Forelimb muscle (tissue), 1 donor: ENCODE measurements at regions not wholly inside any gene's neighbourhood (a gene's known extent, or its start where the extent isn't known, plus 50 kb on each side); places are given as distances from the start of the nearest gene placed in this dataset.
A peak's percentile ranks its signal among the peaks of the same experiment; 100 is the strongest.

Experiments
- DNase-seq: peaks from one replicate; pipeline ENCODE4 v3.0.0-alpha.2; 2013; ENCODE audit warnings: low read depth

- DNase-seq = no peak
Observed at GRCh38 chr7:24341691-24342413, 57.9 kb downstream of the NPY start.

GRCh38 chr7:24343614-24344013 is 59.6 kb downstream of the NPY start:
- DNase-seq = no peak

GRCh38 chr7:24346129-24346528 is 62.1 kb downstream of the NPY start:
- DNase-seq = no peak

GRCh38 chr7:24346716-24347115 is 62.7 kb downstream of the NPY start:
- no peak for DNase-seq

GRCh38 chr7:24349339-24349738 is 65.3 kb downstream of the NPY start:
- DNase-seq = no peak

- no peak for DNase-seq
Observed at GRCh38 chr7:24354456-24354855, 70.5 kb downstream of the NPY start.

GRCh38 chr7:24356718-24357386 is 72.9 kb downstream of the NPY start:
- DNase-seq = no peak

- DNase-seq = no peak
Observed at GRCh38 chr7:24361001-24361400, 77.0 kb downstream of the NPY start.

- DNase-seq = no peak
Observed at GRCh38 chr7:24365606-24366005, 81.6 kb downstream of the NPY start.

GRCh38 chr7:24366876-24367275 is 82.9 kb downstream of the NPY start:
- peak; percentile 17 for DNase-seq

GRCh38 chr7:24368161-24368560 is 84.2 kb downstream of the NPY start:
- no peak for DNase-seq

GRCh38 chr7:24370541-24370940 is 86.6 kb downstream of the NPY start:
- DNase-seq = no peak

GRCh38 chr7:24372961-24373955 is 89.3 kb downstream of the NPY start:
- no peak for DNase-seq

- DNase-seq = no peak
Observed at GRCh38 chr7:24378871-24379616, 95.1 kb downstream of the NPY start.

GRCh38 chr7:24381894-24382505 is 98.0 kb downstream of the NPY start:
- DNase-seq = no peak

- DNase-seq = no peak
Observed at GRCh38 chr7:24383055-24383454, 99.1 kb downstream of the NPY start.

GRCh38 chr7:24384362-24385030 is 100.5 kb downstream of the NPY start:
- no peak for DNase-seq

GRCh38 chr7:24388212-24388611 is 104.2 kb downstream of the NPY start:
- DNase-seq = no peak

- DNase-seq = no peak
Observed at GRCh38 chr7:24390376-24391157, 106.6 kb downstream of the NPY start.

GRCh38 chr7:24392774-24393173 is 108.8 kb downstream of the NPY start:
- DNase-seq = no peak
